NCI-H1694 (cell line): ENCODE measurements at regions not wholly inside any gene's neighbourhood (a gene's known extent, or its start where the extent isn't known, plus 50 kb on each side); places are given as distances from the start of the nearest gene placed in this dataset.

Source experiments
- DNase-seq: peaks from one replicate; lab custom pipeline; 2025; lab: John Stamatoyannopoulos, UW

GRCh38 chr3:147757866-147758265 lies 348.7 kb downstream of the ZIC1 start:
- no peak for DNase-seq

GRCh38 chr3:147758771-147759170 lies 349.6 kb downstream of the ZIC1 start:
- DNase-seq, result no peak

- DNase-seq, result no peak
Observed at GRCh38 chr3:147760085-147760484, 350.9 kb downstream of the ZIC1 start.

GRCh38 chr3:147760941-147761340 lies 351.8 kb downstream of the ZIC1 start:
- no peak for DNase-seq

GRCh38 chr3:147773116-147773630 lies 364.0 kb downstream of the ZIC1 start:
- no peak for DNase-seq

GRCh38 chr3:147775411-147775810 lies 366.2 kb downstream of the ZIC1 start:
- no peak for DNase-seq

- no peak for DNase-seq
Observed at GRCh38 chr3:147775816-147776530, 366.8 kb downstream of the ZIC1 start.

GRCh38 chr3:147793841-147794240 lies 384.7 kb downstream of the ZIC1 start:
- DNase-seq, result no peak

GRCh38 chr3:147794596-147794995 lies 385.4 kb downstream of the ZIC1 start:
- no peak for DNase-seq

- no peak for DNase-seq
Observed at GRCh38 chr3:147795418-147795817, 386.3 kb downstream of the ZIC1 start.

- DNase-seq, result no peak
Observed at GRCh38 chr3:147797095-147797494, 387.9 kb downstream of the ZIC1 start.

- DNase-seq, result no peak
Observed at GRCh38 chr3:147799601-147800000, 390.4 kb downstream of the ZIC1 start.

GRCh38 chr3:147807776-147808175 lies 398.6 kb downstream of the ZIC1 start:
- no peak for DNase-seq

GRCh38 chr3:147809206-147809605 lies 400.0 kb downstream of the ZIC1 start:
- no peak for DNase-seq

GRCh38 chr3:147812186-147812911 lies 403.2 kb downstream of the ZIC1 start:
- DNase-seq, result no peak

GRCh38 chr3:147813256-147813655 lies 404.1 kb downstream of the ZIC1 start:
- no peak for DNase-seq

- no peak for DNase-seq
Observed at GRCh38 chr3:147816752-147817151, 407.6 kb downstream of the ZIC1 start.

- no peak for DNase-seq
Observed at GRCh38 chr3:147832611-147833010, 423.4 kb downstream of the ZIC1 start.

- DNase-seq, result no peak
Observed at GRCh38 chr3:147836330-147836729, 427.2 kb downstream of the ZIC1 start.

- no peak for DNase-seq
Observed at GRCh38 chr3:147838652-147839051, 429.5 kb downstream of the ZIC1 start.

- DNase-seq, result no peak
Observed at GRCh38 chr3:147843331-147843730, 434.2 kb downstream of the ZIC1 start.

- DNase-seq, result no peak
Observed at GRCh38 chr3:147846293-147846692, 437.1 kb downstream of the ZIC1 start.

GRCh38 chr3:147846854-147847478 lies 437.8 kb downstream of the ZIC1 start:
- no peak for DNase-seq
